Activated naive CD4-positive, alpha-beta T cell treated with anti-CD3 and anti-CD28 coated beads, Interleukin-2, amount 10 ng/mL, durations not matched to agents 7 days and 5 days (primary cell): ENCODE measurements at regions not wholly inside any gene's neighbourhood (a gene's known extent, or its start where the extent isn't known, plus 50 kb on each side); places are given as distances from the start of the nearest gene placed in this dataset.

Source experiments
- CTCF ChIA-PET: fragments of 350-600 bp; sonication (Branson Sonifier 250); formaldehyde crosslinking; loops from one replicate; lab custom pipeline; 2021; ENCODE audit warnings: antibody characterized with exemption; lab: Charles Lee
- DNase-seq: peaks from one replicate; pipeline ENCODE4 v3.0.0-alpha.2; 2020
- H3K27ac Mint-ChIP-seq: one replicate; pipeline ENCODE4 v1.8.0; 2021; ENCODE audit warnings: mild to moderate bottlenecking, moderate library complexity, mixed read lengths
- H3K27me3 Mint-ChIP-seq: one replicate; pipeline ENCODE4 v1.8.0; 2021; ENCODE audit warnings: mild to moderate bottlenecking, mixed read lengths
- H3K36me3 Mint-ChIP-seq: one replicate; pipeline ENCODE4 v1.8.0; 2021; ENCODE audit warnings: mixed read lengths
- H3K4me1 Mint-ChIP-seq: one replicate; pipeline ENCODE4 v1.8.0; 2021; ENCODE audit warnings: mixed read lengths
- H3K4me3 Mint-ChIP-seq: one replicate; pipeline ENCODE4 v1.8.0; 2021; ENCODE audit warnings: mild to moderate bottlenecking, moderate library complexity, mixed read lengths
- H3K9me3 Mint-ChIP-seq: one replicate; pipeline ENCODE4 v1.8.0; 2021; ENCODE audit warnings: mixed read lengths

- H3K9me3 Mint-ChIP-seq = no peaks in the 10 kb centered on the region
- H3K4me3 Mint-ChIP-seq = no peak overlapping the region
- H3K36me3 Mint-ChIP-seq = no peaks in the 10 kb centered on the region
- CTCF ChIA-PET = no interaction called here
- no peak overlapping the region for H3K27ac Mint-ChIP-seq
- H3K27me3 Mint-ChIP-seq = no peaks in the 10 kb centered on the region
- no peaks in the 10 kb centered on the region for H3K4me1 Mint-ChIP-seq
- no peak for DNase-seq
Observed at GRCh38 chr9:71243951-71244350, 122.5 kb upstream of the TRPM3 start.

- no peaks in the 10 kb centered on the region for H3K27me3 Mint-ChIP-seq
- H3K4me3 Mint-ChIP-seq = no peak overlapping the region
- H3K9me3 Mint-ChIP-seq = no peaks in the 10 kb centered on the region
- no peaks in the 10 kb centered on the region for H3K36me3 Mint-ChIP-seq
- CTCF ChIA-PET = interaction anchor here (1.4 kb wide), 1 partner anchor 42 kb away, joined by 3 read pairs; no protein-coding TSS in a partner anchor
- no peak for DNase-seq
- no peak overlapping the region for H3K27ac Mint-ChIP-seq
- H3K4me1 Mint-ChIP-seq = no peaks in the 10 kb centered on the region
Observed at GRCh38 chr9:71242081-71242480, 120.7 kb upstream of the TRPM3 start.

- no peaks in the 10 kb centered on the region for H3K27me3 Mint-ChIP-seq
- H3K4me3 Mint-ChIP-seq = no peak overlapping the region
- no peaks in the 10 kb centered on the region for H3K4me1 Mint-ChIP-seq
- no peaks in the 10 kb centered on the region for H3K36me3 Mint-ChIP-seq
- no peaks in the 10 kb centered on the region for H3K9me3 Mint-ChIP-seq
- no peak overlapping the region for H3K27ac Mint-ChIP-seq
- CTCF ChIA-PET = no interaction called here
- DNase-seq = no peak
Observed at GRCh38 chr9:71237051-71237450, 115.6 kb upstream of the TRPM3 start.

- no peaks in the 10 kb centered on the region for H3K36me3 Mint-ChIP-seq
- H3K4me3 Mint-ChIP-seq = no peak overlapping the region
- H3K27me3 Mint-ChIP-seq = no peaks in the 10 kb centered on the region
- no peaks in the 10 kb centered on the region for H3K4me1 Mint-ChIP-seq
- no peak overlapping the region for H3K27ac Mint-ChIP-seq
- CTCF ChIA-PET = no interaction called here
- DNase-seq = no peak
- no peaks in the 10 kb centered on the region for H3K9me3 Mint-ChIP-seq
Observed at GRCh38 chr9:71233646-71234045, 112.2 kb upstream of the TRPM3 start.

GRCh38 chr9:71223953-71224538, 102.6 kb upstream of the TRPM3 start:
- DNase-seq = no peak
- Mint-ChIP-seq H3K27ac (no peak overlapping the region), H3K27me3 (no peaks in the 10 kb centered on the region), H3K4me3 (no peak overlapping the region), H3K9me3 (no peaks in the 10 kb centered on the region), H3K36me3 (no peaks in the 10 kb centered on the region), H3K4me1 (no peaks in the 10 kb centered on the region)
- CTCF ChIA-PET = no interaction called here

GRCh38 chr9:71218774-71219173, 97.4 kb upstream of the TRPM3 start:
- CTCF ChIA-PET = no interaction called here
- Mint-ChIP-seq H3K9me3 (no peaks in the 10 kb centered on the region), H3K4me1 (no peaks in the 10 kb centered on the region), H3K27ac (no peak overlapping the region), H3K36me3 (no peaks in the 10 kb centered on the region), H3K4me3 (no peak overlapping the region), H3K27me3 (no peaks in the 10 kb centered on the region)
- DNase-seq = no peak

- DNase-seq = no peak
- Mint-ChIP-seq H3K9me3 (no peaks in the 10 kb centered on the region), H3K27me3 (no peaks in the 10 kb centered on the region), H3K27ac (no peak overlapping the region), H3K4me1 (no peaks in the 10 kb centered on the region), H3K36me3 (no peaks in the 10 kb centered on the region), H3K4me3 (no peak overlapping the region)
- CTCF ChIA-PET = no interaction called here
Observed at GRCh38 chr9:71213633-71214032, 92.2 kb upstream of the TRPM3 start.

GRCh38 chr9:71210326-71210725, 88.9 kb upstream of the TRPM3 start:
- DNase-seq = no peak
- Mint-ChIP-seq H3K27ac (no peak overlapping the region), H3K9me3 (no peaks in the 10 kb centered on the region), H3K27me3 (no peaks in the 10 kb centered on the region), H3K4me3 (no peak overlapping the region), H3K36me3 (no peaks in the 10 kb centered on the region), H3K4me1 (no peaks in the 10 kb centered on the region)
- CTCF ChIA-PET = no interaction called here

GRCh38 chr9:71209890-71210289, 88.5 kb upstream of the TRPM3 start:
- Mint-ChIP-seq H3K36me3 (no peaks in the 10 kb centered on the region), H3K4me1 (no peaks in the 10 kb centered on the region), H3K9me3 (no peaks in the 10 kb centered on the region), H3K4me3 (no peak overlapping the region), H3K27ac (no peak overlapping the region), H3K27me3 (no peaks in the 10 kb centered on the region)
- no peak for DNase-seq
- CTCF ChIA-PET = no interaction called here

- CTCF ChIA-PET = no interaction called here
- no peak for DNase-seq
- Mint-ChIP-seq H3K4me3 (no peak overlapping the region), H3K36me3 (no peaks in the 10 kb centered on the region), H3K27ac (no peak overlapping the region), H3K4me1 (no peaks in the 10 kb centered on the region), H3K27me3 (no peaks in the 10 kb centered on the region), H3K9me3 (peaks cover 3% of the 10 kb centered on the region)
Observed at GRCh38 chr9:71202931-71203330, 81.5 kb upstream of the TRPM3 start.

GRCh38 chr9:71191708-71192107, 70.3 kb upstream of the TRPM3 start:
- Mint-ChIP-seq H3K4me1 (no peaks in the 10 kb centered on the region), H3K9me3 (peaks cover 5% of the 10 kb centered on the region), H3K27me3 (no peaks in the 10 kb centered on the region), H3K4me3 (no peak overlapping the region), H3K27ac (no peak overlapping the region), H3K36me3 (no peaks in the 10 kb centered on the region)
- CTCF ChIA-PET = no interaction called here
- DNase-seq = no peak

GRCh38 chr9:71183251-71183650, 61.8 kb upstream of the TRPM3 start:
- H3K4me3 Mint-ChIP-seq = no peak overlapping the region
- H3K27ac Mint-ChIP-seq = no peak overlapping the region
- H3K27me3 Mint-ChIP-seq = no peaks in the 10 kb centered on the region
- no peaks in the 10 kb centered on the region for H3K36me3 Mint-ChIP-seq
- H3K9me3 Mint-ChIP-seq = no peaks in the 10 kb centered on the region
- CTCF ChIA-PET = no interaction called here
- H3K4me1 Mint-ChIP-seq = no peaks in the 10 kb centered on the region
- DNase-seq = no peak

GRCh38 chr9:71179183-71179582, 57.8 kb upstream of the TRPM3 start:
- H3K27me3 Mint-ChIP-seq = no peaks in the 10 kb centered on the region
- H3K27ac Mint-ChIP-seq = no peak overlapping the region

GRCh38 chr9:71177901-71178300, 56.5 kb upstream of the TRPM3 start:
- CTCF ChIA-PET = no interaction called here
- no peaks in the 10 kb centered on the region for H3K9me3 Mint-ChIP-seq
- H3K4me3 Mint-ChIP-seq = no peak overlapping the region
- DNase-seq = no peak
- H3K27me3 Mint-ChIP-seq = no peaks in the 10 kb centered on the region
- no peaks in the 10 kb centered on the region for H3K4me1 Mint-ChIP-seq
- H3K36me3 Mint-ChIP-seq = no peaks in the 10 kb centered on the region
- H3K27ac Mint-ChIP-seq = no peak overlapping the region

More at GRCh38 chr9:71179183-71179582, 57.8 kb upstream of the TRPM3 start:
- H3K4me1 Mint-ChIP-seq = no peaks in the 10 kb centered on the region
- no peak for DNase-seq
- H3K36me3 Mint-ChIP-seq = no peaks in the 10 kb centered on the region
- CTCF ChIA-PET = no interaction called here
- H3K9me3 Mint-ChIP-seq = no peaks in the 10 kb centered on the region
- no peak overlapping the region for H3K4me3 Mint-ChIP-seq

GRCh38 chr9:71171517-71171916, 50.1 kb upstream of the TRPM3 start:
- peaks cover 3% of the 10 kb centered on the region for H3K9me3 Mint-ChIP-seq
- no peaks in the 10 kb centered on the region for H3K4me1 Mint-ChIP-seq
- no peak for DNase-seq
- CTCF ChIA-PET = no interaction called here
- no peak overlapping the region for H3K4me3 Mint-ChIP-seq
- no peak overlapping the region for H3K27ac Mint-ChIP-seq
- no peaks in the 10 kb centered on the region for H3K36me3 Mint-ChIP-seq
- no peaks in the 10 kb centered on the region for H3K27me3 Mint-ChIP-seq
